ENCODE measurements at regions not wholly inside any gene's neighbourhood (a gene's known extent, or its start where the extent isn't known, plus 50 kb on each side); places are given as distances from the start of the nearest gene placed in this dataset.

- TF ChIP-seq CTCF (IDR thresholded peaks at IDR 0.05; ENCODE audit: unreplicated experiment), result no peak
- no peaks in the 10 kb centered on the region for H3K9me3 Mint-ChIP-seq
- no peak overlapping the region for H3K4me3 Mint-ChIP-seq
- no peaks in the 10 kb centered on the region for H3K36me3 Mint-ChIP-seq
- H3K4me1 Mint-ChIP-seq, result no peaks in the 10 kb centered on the region
- no peak overlapping the region for H3K27ac Mint-ChIP-seq
- H3K27me3 Mint-ChIP-seq (ENCODE audit: low read depth), result no peaks in the 10 kb centered on the region
- no peak for DNase-seq (ENCODE audit: low spot score in 2 of 2, unreplicated experiment in 2 of 2)
These were observed 199.9 kb downstream of the PMAIP1 start for GRCh38 chr18:60099709-60100108.

GRCh38 chr18:60096428-60096827, 196.6 kb downstream of the PMAIP1 start:
- no peak for DNase-seq (ENCODE audit: low spot score in 2 of 2, unreplicated experiment in 2 of 2)
- TF ChIP-seq CTCF (IDR thresholded peaks at IDR 0.05; ENCODE audit: unreplicated experiment), result no peak
- no peak overlapping the region for H3K4me3 Mint-ChIP-seq
- H3K36me3 Mint-ChIP-seq, result no peaks in the 10 kb centered on the region
- no peak overlapping the region for H3K27ac Mint-ChIP-seq
- H3K27me3 Mint-ChIP-seq (ENCODE audit: low read depth), result no peaks in the 10 kb centered on the region
- no peaks in the 10 kb centered on the region for H3K4me1 Mint-ChIP-seq
- H3K9me3 Mint-ChIP-seq, result peaks cover 6% of the 10 kb centered on the region

GRCh38 chr18:60092073-60092472, 192.3 kb downstream of the PMAIP1 start:
- TF ChIP-seq CTCF (IDR thresholded peaks at IDR 0.05; ENCODE audit: unreplicated experiment), result no peak
- Mint-ChIP-seq H3K4me3 (no peak overlapping the region), H3K4me1 (no peaks in the 10 kb centered on the region), H3K27ac (no peak overlapping the region), H3K9me3 (peaks cover 6% of the 10 kb centered on the region), H3K36me3 (no peaks in the 10 kb centered on the region), H3K27me3 (ENCODE audit: low read depth) (no peaks in the 10 kb centered on the region)
- DNase-seq (ENCODE audit: low spot score in 2 of 2, unreplicated experiment in 2 of 2), result no peak

DNA sequence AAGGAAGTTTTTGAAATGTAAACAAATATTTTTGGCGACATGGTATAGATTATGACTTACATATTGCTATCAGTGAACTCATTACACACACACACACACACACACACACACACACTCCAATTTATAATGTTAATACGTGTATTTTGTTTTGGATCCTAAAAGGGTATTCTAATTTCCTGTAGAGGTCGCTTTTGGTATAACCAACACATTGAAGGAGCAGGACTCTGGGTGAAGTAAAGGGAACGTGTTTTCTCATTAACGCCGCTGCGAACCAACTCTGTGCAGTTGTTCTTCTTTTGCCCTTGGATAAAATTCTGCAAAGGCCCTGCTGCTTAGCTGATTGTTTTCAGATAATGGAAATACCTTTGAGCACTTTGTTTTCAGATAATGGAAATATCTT, 190.4 kb downstream of the PMAIP1 start:
- no peak for DNase-seq (ENCODE audit: low spot score in 2 of 2, unreplicated experiment in 2 of 2)
- no peak overlapping the region for H3K27ac Mint-ChIP-seq
- H3K4me1 Mint-ChIP-seq, result no peaks in the 10 kb centered on the region
- peaks cover 1% of the 10 kb centered on the region for H3K27me3 Mint-ChIP-seq (ENCODE audit: low read depth)
- no peak overlapping the region for H3K4me3 Mint-ChIP-seq
- H3K9me3 Mint-ChIP-seq, result peaks cover 6% of the 10 kb centered on the region
- no peak for TF ChIP-seq CTCF (IDR thresholded peaks at IDR 0.05; ENCODE audit: unreplicated experiment)
- no peaks in the 10 kb centered on the region for H3K36me3 Mint-ChIP-seq

GRCh38 chr18:60082790-60083189, 183.0 kb downstream of the PMAIP1 start:
- Mint-ChIP-seq H3K27ac (no peak overlapping the region), H3K4me3 (no peak overlapping the region), H3K27me3 (ENCODE audit: low read depth) (peaks cover 5% of the 10 kb centered on the region), H3K4me1 (no peaks in the 10 kb centered on the region), H3K36me3 (no peaks in the 10 kb centered on the region), H3K9me3 (peaks cover 11% of the 10 kb centered on the region)
- TF ChIP-seq CTCF (IDR thresholded peaks at IDR 0.05; ENCODE audit: unreplicated experiment), result no peak
- no peak for DNase-seq (ENCODE audit: low spot score in 2 of 2, unreplicated experiment in 2 of 2)

DNA sequence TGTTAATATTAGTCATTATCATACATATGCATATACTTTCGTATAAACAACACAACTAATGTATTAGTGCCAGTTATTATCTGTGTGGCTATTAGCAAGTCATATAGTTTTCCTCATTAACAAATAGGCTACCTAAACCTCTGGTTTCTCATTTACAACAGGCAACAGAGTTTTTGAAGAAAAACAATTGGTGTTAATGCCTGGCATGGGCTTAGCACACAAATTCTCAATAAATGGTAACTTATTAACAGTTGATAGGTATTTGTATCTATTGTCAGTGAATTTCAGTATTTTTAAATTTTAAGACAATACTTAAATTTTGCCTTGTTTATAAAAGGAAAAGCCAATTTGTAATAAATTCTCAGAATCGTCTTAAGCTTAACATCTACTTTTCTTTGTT, 182.5 kb downstream of the PMAIP1 start:
- no peak overlapping the region for H3K27ac Mint-ChIP-seq
- H3K9me3 Mint-ChIP-seq, result peaks cover 16% of the 10 kb centered on the region
- H3K36me3 Mint-ChIP-seq, result no peaks in the 10 kb centered on the region
- TF ChIP-seq CTCF (IDR thresholded peaks at IDR 0.05; ENCODE audit: unreplicated experiment), result no peak
- peaks cover 5% of the 10 kb centered on the region for H3K27me3 Mint-ChIP-seq (ENCODE audit: low read depth)
- DNase-seq (ENCODE audit: low spot score in 2 of 2, unreplicated experiment in 2 of 2), result no peak
- no peak overlapping the region for H3K4me3 Mint-ChIP-seq
- no peaks in the 10 kb centered on the region for H3K4me1 Mint-ChIP-seq

All from mesothelial cell of epicardium (in vitro differentiated cells).